ENCODE measurements at regions not wholly inside any gene's neighbourhood (a gene's known extent, or its start where the extent isn't known, plus 50 kb on each side); places are given as distances from the start of the nearest gene placed in this dataset.

DNA sequence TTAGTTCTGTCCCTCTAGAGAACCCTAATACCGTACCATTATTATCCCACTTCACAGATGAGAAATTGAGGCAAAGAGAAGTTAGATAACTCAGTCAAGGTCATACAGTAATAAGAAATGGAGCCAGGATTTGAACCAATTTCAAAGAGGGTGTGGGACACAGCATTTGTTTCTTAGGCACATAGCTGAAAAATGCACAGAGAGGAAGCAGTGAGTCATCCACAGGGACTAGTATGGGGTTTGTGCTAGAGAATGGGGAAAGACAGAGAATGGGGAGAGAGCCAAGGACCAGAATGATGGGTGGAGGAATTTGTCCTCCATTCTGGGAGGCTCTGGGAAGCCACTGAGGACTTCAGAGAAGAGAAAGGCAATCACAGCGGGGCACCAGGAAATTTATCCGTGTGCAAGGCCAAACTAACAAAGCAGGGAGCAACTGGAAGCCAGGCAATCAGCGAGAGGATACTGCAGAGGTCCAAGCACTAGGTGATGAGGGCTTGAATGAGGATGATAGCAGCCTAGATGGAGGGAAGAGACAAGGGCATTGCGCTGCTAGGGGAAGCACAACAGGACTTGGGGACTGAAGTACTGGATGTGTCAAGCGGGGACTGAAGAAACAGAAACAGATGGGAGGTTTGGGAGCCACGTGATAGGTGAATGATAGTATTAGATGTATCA lies 78.1 kb upstream of the ZFHX3 start:
- ChIA-PET POLR2A (ENCODE audit: unreplicated experiment) (no interaction called here), CTCF (interaction anchor here (0.6 kb wide), 1 partner anchor 169 kb away, joined by 3 read pairs; no protein-coding TSS in a partner anchor)
- 0 out of 2 replicates have a peak, but pooled peaks cover 2% of the 10 kb centered on the region for H3K9me3 ChIP-seq (ENCODE audit: control insufficient read depth, insufficient read depth, low read length)
- H4K5ac ChIP-seq (ENCODE audit: low read depth, low read length): no peak overlapping the region
- DNase-seq (peak; percentile 66), ATAC-seq (ENCODE audit: low read depth) (peak; percentile 87)
- H3K9me1 ChIP-seq (ENCODE audit: insufficient read depth, low read length): peaks cover 4% of the 10 kb centered on the region
- in situ Hi-C loops (cut with MboI; ENCODE audit: low sequenced_read_pairs): no loop called here
- no peaks in the 10 kb centered on the region for H4K20me1 ChIP-seq (ENCODE audit: insufficient read depth, low read length)
- H2AFZ ChIP-seq (replicated peaks; ENCODE audit: low read length, poor library complexity): peak overlapping the region; percentile 14
- no peak overlapping the region for H4K8ac ChIP-seq (ENCODE audit: low read depth in 2 of 2, low read length in 2 of 2)
- H2AK5ac ChIP-seq (ENCODE audit: low read depth, low read length): no peak overlapping the region
- H3K27me3 ChIP-seq (ENCODE audit: control insufficient read depth, insufficient read depth, low read length): no peaks in the 10 kb centered on the region
- H3K27ac ChIP-seq (ENCODE audit: insufficient read depth, low read length): no peak overlapping the region
- intact Hi-C loops (cut with micrococcal nuclease): no loop called here
- WGBS, 2 experiments (ENCODE audit: extremely low coverage in 2 of 2, insufficient read length in 1 of 2): 87% methylated on average over 3 of the region's 7 CpGs; no CpG with 5 or more reads in 1 of the 2 experiments
- no TSS peak for BruUV-seq (replicated peaks)
- no peak overlapping the region for H3K4me2 ChIP-seq (ENCODE audit: low read depth, low read length)
- H3K23ac ChIP-seq (ENCODE audit: low read depth, low read length): no peak overlapping the region
- H3K79me1 ChIP-seq (ENCODE audit: low read depth in 1 of 2, low read length in 2 of 2): no peaks in the 10 kb centered on the region
- no peak overlapping the region; the same call in 1 of the 2 replicates for H4K91ac ChIP-seq (ENCODE audit: insufficient read depth, low read depth, low read length)
- no peak overlapping the region for H3K4me3 ChIP-seq (ENCODE audit: insufficient read depth, low read depth, low read length)
- H2BK5ac ChIP-seq (ENCODE audit: low read depth, low read length, poor library complexity, severe bottlenecking): no peak overlapping the region
- dilution Hi-C loops (cut with HindIII; ENCODE audit: low sequenced_read_pairs, unreplicated experiment): no loop called here
- H3K14ac ChIP-seq (replicated peaks; ENCODE audit: low read depth, low read length): peak overlapping the region; percentile 45; the same call in 1 of the 2 replicates
- H2BK120ac ChIP-seq (ENCODE audit: low read depth, low read length): no peak overlapping the region
- H2BK15ac ChIP-seq (ENCODE audit: low read depth, low read length): no peak overlapping the region
- H3K18ac ChIP-seq (ENCODE audit: low read depth, low read length): no peak overlapping the region
- H3K36me3 ChIP-seq (ENCODE audit: control insufficient read depth, insufficient read depth, low read length): no peaks in the 10 kb centered on the region
- no peak for TF ChIP-seq CHD1 (IDR thresholded peaks at IDR 0.05; ENCODE audit: low read depth, low read length)
- no peak for TF ChIP-seq MXI1 (IDR thresholded peaks at IDR 0.05; ENCODE audit: borderline replicate concordance, low read depth, low read length)
- TF ChIP-seq FOS (IDR thresholded peaks at IDR 0.05; ENCODE audit: low read depth, low read length): no peak
- TF ChIP-seq, protein P1, sequence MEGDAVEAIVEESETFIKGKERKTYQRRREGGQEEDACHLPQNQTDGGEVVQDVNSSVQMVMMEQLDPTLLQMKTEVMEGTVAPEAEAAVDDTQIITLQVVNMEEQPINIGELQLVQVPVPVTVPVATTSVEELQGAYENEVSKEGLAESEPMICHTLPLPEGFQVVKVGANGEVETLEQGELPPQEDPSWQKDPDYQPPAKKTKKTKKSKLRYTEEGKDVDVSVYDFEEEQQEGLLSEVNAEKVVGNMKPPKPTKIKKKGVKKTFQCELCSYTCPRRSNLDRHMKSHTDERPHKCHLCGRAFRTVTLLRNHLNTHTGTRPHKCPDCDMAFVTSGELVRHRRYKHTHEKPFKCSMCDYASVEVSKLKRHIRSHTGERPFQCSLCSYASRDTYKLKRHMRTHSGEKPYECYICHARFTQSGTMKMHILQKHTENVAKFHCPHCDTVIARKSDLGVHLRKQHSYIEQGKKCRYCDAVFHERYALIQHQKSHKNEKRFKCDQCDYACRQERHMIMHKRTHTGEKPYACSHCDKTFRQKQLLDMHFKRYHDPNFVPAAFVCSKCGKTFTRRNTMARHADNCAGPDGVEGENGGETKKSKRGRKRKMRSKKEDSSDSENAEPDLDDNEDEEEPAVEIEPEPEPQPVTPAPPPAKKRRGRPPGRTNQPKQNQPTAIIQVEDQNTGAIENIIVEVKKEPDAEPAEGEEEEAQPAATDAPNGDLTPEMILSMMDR (conservative IDR thresholded peaks at IDR 0.05; ENCODE audit: low read depth, low read length): no peak
- TF ChIP-seq, protein P2, sequence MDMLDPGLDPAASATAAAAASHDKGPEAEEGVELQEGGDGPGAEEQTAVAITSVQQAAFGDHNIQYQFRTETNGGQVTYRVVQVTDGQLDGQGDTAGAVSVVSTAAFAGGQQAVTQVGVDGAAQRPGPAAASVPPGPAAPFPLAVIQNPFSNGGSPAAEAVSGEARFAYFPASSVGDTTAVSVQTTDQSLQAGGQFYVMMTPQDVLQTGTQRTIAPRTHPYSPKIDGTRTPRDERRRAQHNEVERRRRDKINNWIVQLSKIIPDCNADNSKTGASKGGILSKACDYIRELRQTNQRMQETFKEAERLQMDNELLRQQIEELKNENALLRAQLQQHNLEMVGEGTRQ (IDR thresholded peaks at IDR 0.05; ENCODE audit: low read depth, low read length): no peak
- no peak for TF ChIP-seq POLR2A (IDR thresholded peaks at IDR 0.05; ENCODE audit: low read depth, low read length)
- TF ChIP-seq MAZ (IDR thresholded peaks at IDR 0.05; ENCODE audit: borderline replicate concordance, low read depth, low read length): no peak
- TF ChIP-seq RAD21 (IDR thresholded peaks at IDR 0.05; ENCODE audit: low read length): no peak
- TF ChIP-seq RFX5 (IDR thresholded peaks at IDR 0.05; ENCODE audit: low read depth, low read length): no peak
- TF ChIP-seq MAFK (IDR thresholded peaks at IDR 0.05; ENCODE audit: low read depth, low read length): no peak
- no peak for TF ChIP-seq BHLHE40 (IDR thresholded peaks at IDR 0.05; ENCODE audit: low read depth, low read length)
- TF ChIP-seq RCOR1 (IDR thresholded peaks at IDR 0.05; ENCODE audit: insufficient replicate concordance, low read length): no peak
- no peak for TF ChIP-seq SMC3 (IDR thresholded peaks at IDR 0.05; ENCODE audit: low read depth, low read length)
- TF ChIP-seq, protein P3, sequence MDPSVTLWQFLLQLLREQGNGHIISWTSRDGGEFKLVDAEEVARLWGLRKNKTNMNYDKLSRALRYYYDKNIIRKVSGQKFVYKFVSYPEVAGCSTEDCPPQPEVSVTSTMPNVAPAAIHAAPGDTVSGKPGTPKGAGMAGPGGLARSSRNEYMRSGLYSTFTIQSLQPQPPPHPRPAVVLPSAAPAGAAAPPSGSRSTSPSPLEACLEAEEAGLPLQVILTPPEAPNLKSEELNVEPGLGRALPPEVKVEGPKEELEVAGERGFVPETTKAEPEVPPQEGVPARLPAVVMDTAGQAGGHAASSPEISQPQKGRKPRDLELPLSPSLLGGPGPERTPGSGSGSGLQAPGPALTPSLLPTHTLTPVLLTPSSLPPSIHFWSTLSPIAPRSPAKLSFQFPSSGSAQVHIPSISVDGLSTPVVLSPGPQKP (IDR thresholded peaks at IDR 0.05; ENCODE audit: borderline replicate concordance, low read depth, low read length): no peak
- H3K56ac ChIP-seq (ENCODE audit: extremely low read depth, insufficient read depth, low read length): no peak overlapping the region
- H3K9ac ChIP-seq (ENCODE audit: low read depth, low read length): no peak overlapping the region
- H2AK9ac ChIP-seq (replicated peaks; ENCODE audit: low read depth, low read length, poor library complexity): peak overlapping the region; percentile 71
- H3K4ac ChIP-seq (ENCODE audit: low read depth, low read length): peak overlapping the region; percentile 53; the same call in 1 of the 2 replicates
- no peak overlapping the region for H2BK20ac ChIP-seq (ENCODE audit: low read depth, low read length)
- H3K4me1 ChIP-seq (ENCODE audit: control insufficient read depth, insufficient read depth, low read length): peaks cover 4% of the 10 kb centered on the region
